Stimulated activated CD4-positive, alpha-beta T cell treated with anti-CD3 and anti-CD28 coated beads, Interleukin-12 subunit alpha, Interleukin-12 subunit beta, amount 100 ng/mL, for 24 hours (primary cell): ENCODE measurements at regions not wholly inside any gene's neighbourhood (a gene's known extent, or its start where the extent isn't known, plus 50 kb on each side); places are given as distances from the start of the nearest gene placed in this dataset.

Source experiments
- DNase-seq, 2 experiments: peaks; one replicate each; pipeline ENCODE4 v3.0.0-alpha.2; 2020; ENCODE audit warnings: low read depth in 2 of 2

- DNase-seq, result no peak
Observed at GRCh38 chr2:43055086-43055912, 171.1 kb downstream of the ZFP36L2 start.

- DNase-seq, result no peak
Observed at GRCh38 chr2:43054367-43054766, 172.0 kb downstream of the ZFP36L2 start.

GRCh38 chr2:43052944-43053306 lies 173.5 kb downstream of the ZFP36L2 start:
- no peak for DNase-seq

GRCh38 chr2:43052204-43052943 lies 174.0 kb downstream of the ZFP36L2 start:
- DNase-seq, result no peak

GRCh38 chr2:43051338-43051737 lies 175.1 kb downstream of the ZFP36L2 start:
- no peak for DNase-seq

- no peak for DNase-seq
Observed at GRCh38 chr2:43050866-43051265, 175.5 kb downstream of the ZFP36L2 start.

- no peak for DNase-seq
Observed at GRCh38 chr2:43049836-43050801, 176.3 kb downstream of the ZFP36L2 start.

- DNase-seq, result no peak
Observed at GRCh38 chr2:43047187-43047780, 179.1 kb downstream of the ZFP36L2 start.

GRCh38 chr2:43045866-43046265 lies 180.5 kb downstream of the ZFP36L2 start:
- no peak for DNase-seq

- no peak for DNase-seq
Observed at GRCh38 chr2:43044093-43044681, 182.2 kb downstream of the ZFP36L2 start.

- DNase-seq, result no peak
Observed at GRCh38 chr2:43043553-43043870, 182.9 kb downstream of the ZFP36L2 start.

- no peak for DNase-seq
Observed at GRCh38 chr2:43041661-43042360, 184.6 kb downstream of the ZFP36L2 start.

GRCh38 chr2:43041173-43041591 lies 185.2 kb downstream of the ZFP36L2 start:
- no peak for DNase-seq

- DNase-seq, result no peak
Observed at GRCh38 chr2:43040084-43040854, 186.1 kb downstream of the ZFP36L2 start.

GRCh38 chr2:43039376-43040080 lies 186.9 kb downstream of the ZFP36L2 start:
- no peak for DNase-seq

- DNase-seq, result no peak
Observed at GRCh38 chr2:43038696-43039094, 187.7 kb downstream of the ZFP36L2 start.

- DNase-seq, result no peak
Observed at GRCh38 chr2:43038034-43038695, 188.2 kb downstream of the ZFP36L2 start.

- DNase-seq, result no peak
Observed at GRCh38 chr2:43035922-43036321, 190.5 kb downstream of the ZFP36L2 start.

- no peak for DNase-seq
Observed at GRCh38 chr2:43034921-43035320, 191.5 kb downstream of the ZFP36L2 start.
